ENCODE measurements at regions not wholly inside any gene's neighbourhood (a gene's known extent, or its start where the extent isn't known, plus 50 kb on each side); places are given as distances from the start of the nearest gene placed in this dataset.
"Not testable (repeated sequence)": the region's sequence is repeated elsewhere in the genome, so short reads cannot be mapped to it uniquely, and the experiment has no call there.

GRCh38 chr6:44738601-44739146, 351.2 kb downstream of the CDC5L start:
- no peak for TF ChIP-seq POLR2A (IDR thresholded peaks at IDR 0.05; ENCODE audit: low read depth, low read length)
- DNase-seq (ENCODE audit: insufficient read length, low spot score) (no peak), FAIRE-seq (no peak)

GRCh38 chr6:44739181-44739580, 351.7 kb downstream of the CDC5L start:
- FAIRE-seq (no peak), DNase-seq (ENCODE audit: insufficient read length, low spot score) (no peak)
- no peak for TF ChIP-seq POLR2A (IDR thresholded peaks at IDR 0.05; ENCODE audit: low read depth, low read length)

- DNase-seq (ENCODE audit: insufficient read length, low spot score) (no peak), FAIRE-seq (no peak)
- TF ChIP-seq POLR2A (IDR thresholded peaks at IDR 0.05; ENCODE audit: low read depth, low read length) = no peak
Observed at GRCh38 chr6:44740566-44741120, 353.1 kb downstream of the CDC5L start.

- no peak for TF ChIP-seq POLR2A (IDR thresholded peaks at IDR 0.05; ENCODE audit: low read depth, low read length)
- DNase-seq (ENCODE audit: insufficient read length, low spot score) (no peak), FAIRE-seq (no peak)
Observed at GRCh38 chr6:44742201-44742600, 354.7 kb downstream of the CDC5L start.

GRCh38 chr6:44742828-44743372, 355.4 kb downstream of the CDC5L start:
- TF ChIP-seq POLR2A (IDR thresholded peaks at IDR 0.05; ENCODE audit: low read depth, low read length) = no peak
- DNase-seq (ENCODE audit: insufficient read length, low spot score) (no peak), FAIRE-seq (no peak)

GRCh38 chr6:44760116-44760515, 372.6 kb downstream of the CDC5L start:
- not testable (repeated sequence) for FAIRE-seq; DNase-seq (ENCODE audit: insufficient read length, low spot score)

GRCh38 chr6:44761046-44761445, 373.5 kb downstream of the CDC5L start:
- TF ChIP-seq POLR2A (IDR thresholded peaks at IDR 0.05; ENCODE audit: low read depth, low read length) = no peak
- no peak for DNase-seq (ENCODE audit: insufficient read length, low spot score)
- FAIRE-seq = no peak

GRCh38 chr6:44762496-44762895, 375.0 kb downstream of the CDC5L start:
- DNase-seq (ENCODE audit: insufficient read length, low spot score) = no peak
- no peak for FAIRE-seq
- TF ChIP-seq POLR2A (IDR thresholded peaks at IDR 0.05; ENCODE audit: low read depth, low read length) = no peak

- FAIRE-seq (no peak), DNase-seq (ENCODE audit: insufficient read length, low spot score) (no peak)
- no peak for TF ChIP-seq POLR2A (IDR thresholded peaks at IDR 0.05; ENCODE audit: low read depth, low read length)
Observed at GRCh38 chr6:44771647-44772415, 384.3 kb downstream of the CDC5L start.

GRCh38 chr6:44772838-44773237, 385.3 kb downstream of the CDC5L start:
- FAIRE-seq (no peak), DNase-seq (ENCODE audit: insufficient read length, low spot score) (no peak)
- TF ChIP-seq POLR2A (IDR thresholded peaks at IDR 0.05; ENCODE audit: low read depth, low read length) = no peak

- TF ChIP-seq POLR2A (IDR thresholded peaks at IDR 0.05; ENCODE audit: low read depth, low read length) = no peak
- FAIRE-seq (no peak), DNase-seq (ENCODE audit: insufficient read length, low spot score) (no peak)
Observed at GRCh38 chr6:44775121-44775520, 387.6 kb downstream of the CDC5L start.

GRCh38 chr6:44776344-44776743, 388.8 kb downstream of the CDC5L start:
- FAIRE-seq = no peak
- TF ChIP-seq POLR2A (IDR thresholded peaks at IDR 0.05; ENCODE audit: low read depth, low read length) = no peak
- DNase-seq (ENCODE audit: insufficient read length, low spot score) = no peak

GRCh38 chr6:44778513-44778912, 391.0 kb downstream of the CDC5L start:
- no peak for TF ChIP-seq POLR2A (IDR thresholded peaks at IDR 0.05; ENCODE audit: low read depth, low read length)
- DNase-seq (ENCODE audit: insufficient read length, low spot score) (no peak), FAIRE-seq (no peak)
